ENCODE measurements at regions not wholly inside any gene's neighbourhood (a gene's known extent, or its start where the extent isn't known, plus 50 kb on each side); places are given as distances from the start of the nearest gene placed in this dataset.
"Not testable (repeated sequence)": the region's sequence is repeated elsewhere in the genome, so short reads cannot be mapped to it uniquely, and the experiment has no call there.

- no peak for DNase-seq
Observed at GRCh38 chr1:79295967-79296366, 289.4 kb upstream of the ADGRL4 start.

GRCh38 chr1:79293611-79294010 is 287.1 kb upstream of the ADGRL4 start:
- DNase-seq: no peak

GRCh38 chr1:79290927-79291474 is 284.5 kb upstream of the ADGRL4 start:
- no peak for DNase-seq

GRCh38 chr1:79287982-79288381 is 281.5 kb upstream of the ADGRL4 start:
- DNase-seq: no peak

- DNase-seq: no peak
Observed at GRCh38 chr1:79285667-79286066, 279.1 kb upstream of the ADGRL4 start.

GRCh38 chr1:79283451-79283850 is 276.9 kb upstream of the ADGRL4 start:
- DNase-seq: no peak

- DNase-seq: no peak
Observed at GRCh38 chr1:79281442-79281841, 274.9 kb upstream of the ADGRL4 start.

- DNase-seq: no peak
Observed at GRCh38 chr1:79271759-79272158, 265.2 kb upstream of the ADGRL4 start.

GRCh38 chr1:79264975-79265818 is 258.7 kb upstream of the ADGRL4 start:
- no peak for DNase-seq

- DNase-seq: no peak
Observed at GRCh38 chr1:79264285-79264684, 257.8 kb upstream of the ADGRL4 start.

GRCh38 chr1:79262745-79263258 is 256.3 kb upstream of the ADGRL4 start:
- no peak for DNase-seq

GRCh38 chr1:79259390-79260336 is 253.1 kb upstream of the ADGRL4 start:
- DNase-seq: no peak

- DNase-seq: no peak
Observed at GRCh38 chr1:79255421-79255820, 248.9 kb upstream of the ADGRL4 start.

GRCh38 chr1:79252598-79252997 is 246.1 kb upstream of the ADGRL4 start:
- DNase-seq: no peak

GRCh38 chr1:79239840-79240239 is 233.3 kb upstream of the ADGRL4 start:
- DNase-seq: no peak

GRCh38 chr1:79235301-79236002 is 228.9 kb upstream of the ADGRL4 start:
- no peak for DNase-seq

GRCh38 chr1:79232818-79233217 is 226.3 kb upstream of the ADGRL4 start:
- no peak for DNase-seq

- DNase-seq: not testable (repeated sequence)
Observed at GRCh38 chr1:79230751-79231150, 224.2 kb upstream of the ADGRL4 start.

GRCh38 chr1:79226963-79227362 is 220.4 kb upstream of the ADGRL4 start:
- no peak for DNase-seq

GRCh38 chr1:79224537-79224936 is 218.0 kb upstream of the ADGRL4 start:
- no peak for DNase-seq

- DNase-seq: no peak
Observed at GRCh38 chr1:79220509-79220908, 214.0 kb upstream of the ADGRL4 start.

- DNase-seq: no peak
Observed at GRCh38 chr1:79215311-79215710, 208.8 kb upstream of the ADGRL4 start.

GRCh38 chr1:79207786-79208185 is 201.3 kb upstream of the ADGRL4 start:
- DNase-seq: no peak

Measured in NCI-H1436 (cell line).